ENCODE measurements at regions not wholly inside any gene's neighbourhood (a gene's known extent, or its start where the extent isn't known, plus 50 kb on each side); places are given as distances from the start of the nearest gene placed in this dataset.

DNA sequence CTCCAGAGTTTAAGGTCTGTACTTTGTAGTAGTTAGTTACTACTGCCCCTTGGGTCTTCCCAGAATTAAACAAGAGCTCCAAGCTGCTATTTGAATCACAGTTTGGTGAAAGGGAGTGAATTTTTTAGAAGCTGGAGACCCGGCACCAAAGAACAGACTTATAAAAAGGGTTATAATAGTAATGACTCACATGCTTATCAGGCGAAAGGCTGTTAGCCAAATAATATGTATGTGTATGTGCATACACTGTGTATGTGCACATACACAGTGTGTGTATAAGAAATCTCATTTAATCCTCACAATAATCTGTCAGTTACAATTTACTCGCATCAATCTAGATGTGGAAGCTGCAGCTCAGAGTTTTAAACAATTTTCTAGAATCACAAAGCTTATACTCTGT lies 59.5 kb upstream of the ITGA1 start:
- DNase-seq (ENCODE audit: low read depth), result no peak
- TF ChIP-seq, protein P1, sequence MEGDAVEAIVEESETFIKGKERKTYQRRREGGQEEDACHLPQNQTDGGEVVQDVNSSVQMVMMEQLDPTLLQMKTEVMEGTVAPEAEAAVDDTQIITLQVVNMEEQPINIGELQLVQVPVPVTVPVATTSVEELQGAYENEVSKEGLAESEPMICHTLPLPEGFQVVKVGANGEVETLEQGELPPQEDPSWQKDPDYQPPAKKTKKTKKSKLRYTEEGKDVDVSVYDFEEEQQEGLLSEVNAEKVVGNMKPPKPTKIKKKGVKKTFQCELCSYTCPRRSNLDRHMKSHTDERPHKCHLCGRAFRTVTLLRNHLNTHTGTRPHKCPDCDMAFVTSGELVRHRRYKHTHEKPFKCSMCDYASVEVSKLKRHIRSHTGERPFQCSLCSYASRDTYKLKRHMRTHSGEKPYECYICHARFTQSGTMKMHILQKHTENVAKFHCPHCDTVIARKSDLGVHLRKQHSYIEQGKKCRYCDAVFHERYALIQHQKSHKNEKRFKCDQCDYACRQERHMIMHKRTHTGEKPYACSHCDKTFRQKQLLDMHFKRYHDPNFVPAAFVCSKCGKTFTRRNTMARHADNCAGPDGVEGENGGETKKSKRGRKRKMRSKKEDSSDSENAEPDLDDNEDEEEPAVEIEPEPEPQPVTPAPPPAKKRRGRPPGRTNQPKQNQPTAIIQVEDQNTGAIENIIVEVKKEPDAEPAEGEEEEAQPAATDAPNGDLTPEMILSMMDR (conservative IDR thresholded peaks at IDR 0.05; ENCODE audit: low read length), result no peak
- no peak overlapping the region for H3K4me3 ChIP-seq (ENCODE audit: low read length)

DNA sequence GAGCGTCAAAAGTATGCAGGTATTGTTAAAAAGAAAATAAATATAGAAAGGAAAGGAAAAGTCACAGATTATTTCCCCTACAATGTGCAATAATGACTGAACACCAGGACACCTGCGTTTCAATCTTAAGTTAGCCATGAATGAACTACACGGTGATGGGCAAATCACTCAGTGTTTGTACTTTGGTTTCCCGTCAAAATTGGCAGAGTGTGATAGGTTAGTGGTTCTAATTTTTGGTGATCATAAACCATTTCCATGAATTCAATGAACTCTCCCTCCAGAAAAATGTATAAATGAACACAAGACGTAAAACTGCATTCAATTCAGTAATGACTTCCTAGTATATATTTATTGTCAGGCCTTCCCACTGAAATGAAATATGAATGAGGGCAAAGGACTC lies 59.0 kb upstream of the ITGA1 start:
- no peak for DNase-seq (ENCODE audit: low read depth)
- TF ChIP-seq, protein P1 (conservative IDR thresholded peaks at IDR 0.05; ENCODE audit: low read length), result no peak

DNA sequence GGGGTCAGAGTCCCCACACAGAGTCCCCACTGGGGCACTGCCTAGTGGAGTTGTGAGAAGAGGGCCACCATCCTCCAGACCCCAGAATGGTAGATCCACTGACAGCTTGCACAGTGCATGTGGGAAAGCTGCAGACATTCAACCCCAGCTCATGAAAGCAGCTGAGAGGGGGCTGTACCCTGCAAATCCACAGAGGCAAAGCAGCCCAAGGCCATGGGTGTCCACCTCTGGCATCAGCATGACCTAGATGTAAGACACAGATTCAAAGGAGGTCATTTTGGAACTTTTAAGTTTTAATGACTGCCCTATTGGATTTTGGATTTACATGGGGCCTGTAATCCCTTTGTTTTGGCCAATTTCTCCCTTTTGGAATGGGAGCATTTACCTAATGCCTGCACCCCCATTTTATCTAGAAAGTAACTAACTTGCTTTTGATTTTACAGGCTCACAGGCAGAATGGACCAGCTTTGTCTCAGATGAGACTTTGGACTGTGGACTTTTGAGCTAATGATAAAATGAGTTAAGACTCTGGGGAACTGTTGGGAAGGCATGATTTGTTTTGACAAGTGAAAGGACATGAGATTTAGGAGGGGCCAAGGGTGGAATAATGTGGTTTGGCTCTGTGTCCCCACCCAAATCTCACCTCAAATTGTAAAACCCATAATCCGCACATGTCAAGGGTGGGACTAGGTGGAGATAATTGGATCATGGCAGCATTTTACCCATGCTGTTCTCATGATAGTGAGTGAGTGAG lies 56.3 kb upstream of the ITGA1 start:
- H3K4me3 ChIP-seq (ENCODE audit: low read length), result no peak overlapping the region
- TF ChIP-seq, protein P1 (conservative IDR thresholded peaks at IDR 0.05; ENCODE audit: low read length), result no peak
- DNase-seq (ENCODE audit: low read depth), result no peak

More for the DNA sequence above, 59.0 kb upstream of the ITGA1 start:
- no peak overlapping the region for H3K4me3 ChIP-seq (ENCODE audit: low read length)

DNA sequence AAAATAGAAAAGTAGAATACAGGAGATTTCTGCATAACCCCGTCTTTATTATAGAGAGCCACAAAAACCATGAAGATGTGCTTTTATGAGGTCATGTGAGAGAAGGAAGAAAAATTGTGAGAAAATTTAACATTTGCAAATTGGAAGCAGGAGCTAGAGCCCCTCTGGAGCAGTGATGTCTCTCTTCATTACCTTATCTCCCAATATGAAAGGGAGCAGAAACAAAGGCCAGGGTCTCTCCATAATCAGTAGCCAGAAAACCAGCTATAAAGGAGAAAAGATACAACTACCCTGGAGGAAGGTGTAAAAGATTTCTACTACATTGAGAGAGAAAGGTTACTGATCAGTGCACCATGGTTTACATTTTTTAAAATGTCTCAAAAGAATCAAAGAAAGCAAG lies 53.2 kb upstream of the ITGA1 start:
- TF ChIP-seq, protein P1 (conservative IDR thresholded peaks at IDR 0.05; ENCODE audit: low read length), result no peak
- no peak overlapping the region for H3K4me3 ChIP-seq (ENCODE audit: low read length)
- DNase-seq (ENCODE audit: low read depth), result no peak

DNA sequence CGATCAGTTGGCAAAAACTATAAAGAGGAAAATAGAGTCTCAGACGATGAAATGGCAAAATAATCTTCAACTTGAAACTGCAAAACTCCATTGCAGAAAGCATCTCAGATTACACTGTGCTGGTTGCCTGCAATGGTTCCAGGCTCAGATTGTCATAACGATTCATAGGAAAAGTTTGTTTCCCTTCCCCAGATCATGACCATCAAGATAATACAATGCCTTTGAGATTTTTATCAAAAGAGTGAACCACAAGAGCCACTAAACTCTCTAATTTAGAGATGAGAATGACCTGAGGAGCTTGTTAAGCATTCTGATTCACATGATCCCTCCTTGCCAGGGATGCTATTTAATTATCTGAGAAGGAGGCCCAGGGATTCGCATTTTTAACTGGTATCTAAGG lies 52.6 kb upstream of the ITGA1 start:
- TF ChIP-seq, protein P1 (conservative IDR thresholded peaks at IDR 0.05; ENCODE audit: low read length), result no peak
- H3K4me3 ChIP-seq (ENCODE audit: low read length), result no peak overlapping the region
- DNase-seq (ENCODE audit: low read depth), result no peak
